ENCODE measurements at regions not wholly inside any gene's neighbourhood (a gene's known extent, or its start where the extent isn't known, plus 50 kb on each side); places are given as distances from the start of the nearest gene placed in this dataset.
"Not testable (repeated sequence)": the region's sequence is repeated elsewhere in the genome, so short reads cannot be mapped to it uniquely, and the experiment has no call there.

GRCh38 chr10:63783882-63784281, 262.7 kb downstream of the REEP3 start:
- DNase-seq (ENCODE audit: low spot score), result no peak

- no peak for DNase-seq (ENCODE audit: low spot score)
Observed at GRCh38 chr10:63788152-63788821, 267.1 kb downstream of the REEP3 start.

GRCh38 chr10:63795094-63795860, 274.1 kb downstream of the REEP3 start:
- DNase-seq (ENCODE audit: low spot score), result no peak

GRCh38 chr10:63798599-63799498, 277.6 kb downstream of the REEP3 start:
- peak; percentile 11 for DNase-seq (ENCODE audit: low spot score)

GRCh38 chr10:63799521-63800300, 278.5 kb downstream of the REEP3 start:
- DNase-seq (ENCODE audit: low spot score), result no peak

- DNase-seq (ENCODE audit: low spot score), result no peak
Observed at GRCh38 chr10:63801166-63801565, 280.0 kb downstream of the REEP3 start.

GRCh38 chr10:63806330-63806729, 285.1 kb downstream of the REEP3 start:
- no peak for DNase-seq (ENCODE audit: low spot score)

GRCh38 chr10:63812501-63812900, 291.3 kb downstream of the REEP3 start:
- DNase-seq (ENCODE audit: low spot score), result no peak

- DNase-seq (ENCODE audit: low spot score), result peak; percentile 61
Observed at GRCh38 chr10:63819753-63820329, 298.6 kb downstream of the REEP3 start.

GRCh38 chr10:63822496-63822895, 301.3 kb downstream of the REEP3 start:
- DNase-seq (ENCODE audit: low spot score), result no peak

GRCh38 chr10:63825111-63825510, 303.9 kb downstream of the REEP3 start:
- DNase-seq (ENCODE audit: low spot score), result no peak

GRCh38 chr10:63825766-63826165, 304.6 kb downstream of the REEP3 start:
- no peak for DNase-seq (ENCODE audit: low spot score)

GRCh38 chr10:63827018-63827417, 305.8 kb downstream of the REEP3 start:
- not testable (repeated sequence) for DNase-seq (ENCODE audit: low spot score)

- DNase-seq (ENCODE audit: low spot score), result no peak
Observed at GRCh38 chr10:63829020-63829419, 307.8 kb downstream of the REEP3 start.

GRCh38 chr10:63829573-63830149, 308.5 kb downstream of the REEP3 start:
- no peak for DNase-seq (ENCODE audit: low spot score)

- DNase-seq (ENCODE audit: low spot score), result no peak
Observed at GRCh38 chr10:63832686-63833085, 311.5 kb downstream of the REEP3 start.

- DNase-seq (ENCODE audit: low spot score), result no peak
Observed at GRCh38 chr10:63833411-63834060, 312.3 kb downstream of the REEP3 start.

GRCh38 chr10:63836666-63837442, 315.7 kb downstream of the REEP3 start:
- no peak for DNase-seq (ENCODE audit: low spot score)

- DNase-seq (ENCODE audit: low spot score), result no peak
Observed at GRCh38 chr10:63841761-63842160, 320.6 kb downstream of the REEP3 start.

GRCh38 chr10:63843107-63843506, 321.9 kb downstream of the REEP3 start:
- DNase-seq (ENCODE audit: low spot score), result no peak
